ENCODE measurements at regions not wholly inside any gene's neighbourhood (a gene's known extent, or its start where the extent isn't known, plus 50 kb on each side); places are given as distances from the start of the nearest gene placed in this dataset.

- ATAC-seq (ENCODE audit: insufficient read depth, low FRiP score) (no peak), DNase-seq (no peak)
- Histone ChIP-seq H3K36me3 (ENCODE audit: control insufficient read depth in 4 of 4, insufficient read depth in 4 of 4, low read length in 4 of 4) (no peaks in the 10 kb centered on the region), H3K27me3 (ENCODE audit: control insufficient read depth in 3 of 3, insufficient read depth in 3 of 3, low read length in 2 of 3) (no peaks in the 10 kb centered on the region), H3K9me3 (ENCODE audit: control insufficient read depth in 4 of 4, insufficient read depth in 3 of 4, low read length in 3 of 4) (peaks cover 0 to 24% (median 2%) of the 10 kb centered on the region in 4 donors), H3K9ac (ENCODE audit: insufficient read depth in 1 of 2, low read length in 2 of 2) (no peak overlapping the region), H3K4me1 (ENCODE audit: control insufficient read depth in 5 of 5, insufficient read depth in 5 of 5, low read length in 5 of 5) (peaks cover 0 to 2% (median 0%) of the 10 kb centered on the region in 5 donors), H3K4me3 (no peak overlapping the region), H3K27ac (ENCODE audit: low read depth in 1 of 2, low read length in 1 of 2) (no peak overlapping the region)
- TF ChIP-seq CTCF (IDR thresholded peaks at IDR 0.05; ENCODE audit: control extremely low read depth, extremely low read depth): no peak
- 83 to 93% methylated on average over 6 of the region's 6 CpGs for WGBS, 2 donors
These were observed 204.1 kb upstream of the NLRP1 start for GRCh38 chr17:5788266-5788900.

GRCh38 chr17:5789528-5789927, 205.2 kb upstream of the NLRP1 start:
- Histone ChIP-seq H3K9ac (ENCODE audit: insufficient read depth in 1 of 2, low read length in 2 of 2) (no peak overlapping the region), H3K4me1 (ENCODE audit: control insufficient read depth in 5 of 5, insufficient read depth in 5 of 5, low read length in 5 of 5) (peaks cover 0 to 2% (median 0%) of the 10 kb centered on the region in 5 donors), H3K27ac (ENCODE audit: low read depth in 1 of 2, low read length in 1 of 2) (no peak overlapping the region), H3K27me3 (ENCODE audit: control insufficient read depth in 3 of 3, insufficient read depth in 3 of 3, low read length in 2 of 3) (no peaks in the 10 kb centered on the region), H3K9me3 (ENCODE audit: control insufficient read depth in 4 of 4, insufficient read depth in 3 of 4, low read length in 3 of 4) (peaks cover 0 to 19% (median 1%) of the 10 kb centered on the region in 4 donors), H3K4me3 (no peak overlapping the region), H3K36me3 (ENCODE audit: control insufficient read depth in 4 of 4, insufficient read depth in 4 of 4, low read length in 4 of 4) (no peaks in the 10 kb centered on the region)
- TF ChIP-seq CTCF (IDR thresholded peaks at IDR 0.05; ENCODE audit: control extremely low read depth, extremely low read depth): no peak
- ATAC-seq (ENCODE audit: insufficient read depth, low FRiP score) (no peak), DNase-seq (no peak)
- whole genome bisulfite sequencing, 2 donors: 46 to 59% methylated on average over 15 of the region's 15 CpGs

- peaks cover 0 to 2% (median 0%) of the 10 kb centered on the region in 3 donors for H3K27me3 ChIP-seq (ENCODE audit: control insufficient read depth in 3 of 3, insufficient read depth in 3 of 3, low read length in 2 of 3)
- no peaks in the 10 kb centered on the region for H3K36me3 ChIP-seq (ENCODE audit: control insufficient read depth in 4 of 4, insufficient read depth in 4 of 4, low read length in 4 of 4)
- H3K9ac ChIP-seq (ENCODE audit: insufficient read depth in 1 of 2, low read length in 2 of 2): no peak overlapping the region
- 82 to 96% methylated on average over 4 of the region's 4 CpGs for WGBS, 2 donors
- H3K4me1 ChIP-seq (ENCODE audit: control insufficient read depth in 5 of 5, insufficient read depth in 5 of 5, low read length in 5 of 5): peaks cover 0 to 2% (median 0%) of the 10 kb centered on the region in 5 donors
- DNase-seq (no peak), ATAC-seq (ENCODE audit: insufficient read depth, low FRiP score) (no peak)
- TF ChIP-seq CTCF (IDR thresholded peaks at IDR 0.05; ENCODE audit: control extremely low read depth, extremely low read depth): no peak
- peaks cover 0 to 12% (median 1%) of the 10 kb centered on the region in 4 donors for H3K9me3 ChIP-seq (ENCODE audit: control insufficient read depth in 4 of 4, insufficient read depth in 3 of 4, low read length in 3 of 4)
- H3K4me3 ChIP-seq: no peak overlapping the region
- H3K27ac ChIP-seq (ENCODE audit: low read depth in 1 of 2, low read length in 1 of 2): no peak overlapping the region
These were observed 208.8 kb upstream of the NLRP1 start for GRCh38 chr17:5793157-5793556.

GRCh38 chr17:5793899-5794298, 209.6 kb upstream of the NLRP1 start:
- WGBS, 2 donors: 27 to 40% methylated on average over 2 of the region's 2 CpGs

More at GRCh38 chr17:5793899-5794298, 209.6 kb upstream of the NLRP1 start:
- TF ChIP-seq CTCF (IDR thresholded peaks at IDR 0.05; ENCODE audit: control extremely low read depth, extremely low read depth): no peak
- peaks cover 0 to 2% (median 0%) of the 10 kb centered on the region in 5 donors for H3K4me1 ChIP-seq (ENCODE audit: control insufficient read depth in 5 of 5, insufficient read depth in 5 of 5, low read length in 5 of 5)
- ATAC-seq (ENCODE audit: insufficient read depth, low FRiP score) (no peak), DNase-seq (no peak)
- peaks cover 0 to 4% (median 2%) of the 10 kb centered on the region in 3 donors for H3K27me3 ChIP-seq (ENCODE audit: control insufficient read depth in 3 of 3, insufficient read depth in 3 of 3, low read length in 2 of 3)
- no peak overlapping the region for H3K4me3 ChIP-seq
- no peak overlapping the region for H3K27ac ChIP-seq (ENCODE audit: low read depth in 1 of 2, low read length in 1 of 2)
- H3K9me3 ChIP-seq (ENCODE audit: control insufficient read depth in 4 of 4, insufficient read depth in 3 of 4, low read length in 3 of 4): peaks cover 0 to 9% (median 1%) of the 10 kb centered on the region in 4 donors
- no peak overlapping the region for H3K9ac ChIP-seq (ENCODE audit: insufficient read depth in 1 of 2, low read length in 2 of 2)
- no peaks in the 10 kb centered on the region for H3K36me3 ChIP-seq (ENCODE audit: control insufficient read depth in 4 of 4, insufficient read depth in 4 of 4, low read length in 4 of 4)

All from lung (tissue), 11 donors.